IMR-90 (cell line): ENCODE measurements at regions not wholly inside any gene's neighbourhood (a gene's known extent, or its start where the extent isn't known, plus 50 kb on each side); places are given as distances from the start of the nearest gene placed in this dataset.

Source experiments
- ATAC-seq: fragments of 200-7000 bp; cut with Tn5 transposase; 2 replicates; pipeline ENCODE4 v1.9.1; 2020; ENCODE audit warnings: low read depth, mild to moderate bottlenecking, moderate library complexity
- BruUV-seq: library from RNA; stranded (reverse); fragments of 400-500 nt; replicated peaks from 2 replicates; lab custom pipeline; 2021; lab: Mats Ljungman, UMichigan
- CTCF ChIA-PET: fragments of 300-600 bp; formaldehyde crosslinking; extraction: SDS; loops from one replicate; lab custom pipeline; 2021; ENCODE audit warnings: antibody characterized with exemption; lab: Yijun Ruan, JAX
- POLR2A ChIA-PET: fragments of 300-600 bp; sonication (Branson Sonifier 250); formaldehyde crosslinking; loops from one replicate; lab custom pipeline; 2022; ENCODE audit warnings: antibody characterized with exemption; ENCODE audit not compliant: unreplicated experiment; lab: Charles Lee
- DNase-seq: peaks from one replicate; pipeline ENCODE4 v3.0.0; 2013
- H2AFZ ChIP-seq: replicated peaks from 2 replicates; pipeline ENCODE3; 2013; ENCODE audit warnings: low read length, mild to moderate bottlenecking; ENCODE audit not compliant: poor library complexity
- H2AK5ac ChIP-seq: 2 replicates; pipeline ENCODE4 v1.6.1; 2013; ENCODE audit warnings: low read depth, low read length, inconsistent platforms
- H2AK9ac ChIP-seq: replicated peaks from 2 replicates; pipeline ENCODE3; 2013; ENCODE audit warnings: mild to moderate bottlenecking, low read depth, low read length, moderate library complexity; ENCODE audit not compliant: poor library complexity
- H2BK120ac ChIP-seq: 2 replicates; pipeline ENCODE4 v1.6.1; 2013; ENCODE audit warnings: low read depth, low read length, inconsistent platforms
- H2BK15ac ChIP-seq: 3 replicates; pipeline ENCODE4 v1.6.1; 2013; ENCODE audit warnings: low read depth, low read length, inconsistent platforms
- H2BK20ac ChIP-seq: 2 replicates; pipeline ENCODE4 v1.6.1; 2013; ENCODE audit warnings: low read depth, mild to moderate bottlenecking, inconsistent platforms, low read length, moderate library complexity
- H2BK5ac ChIP-seq: 2 replicates; pipeline ENCODE4 v1.6.1; 2013; ENCODE audit warnings: mild to moderate bottlenecking, low read depth, low read length, inconsistent platforms; ENCODE audit not compliant: poor library complexity, severe bottlenecking
- H3K14ac ChIP-seq: replicated peaks from 2 replicates; pipeline ENCODE4 v1.6.1; 2013; ENCODE audit warnings: low read depth, low read length, inconsistent platforms
- H3K18ac ChIP-seq: 2 replicates; pipeline ENCODE4 v1.6.1; 2013; ENCODE audit warnings: low read depth, low read length, control low read depth
- H3K23ac ChIP-seq: 2 replicates; pipeline ENCODE4 v1.6.1; 2013; ENCODE audit warnings: low read depth, low read length, inconsistent platforms
- H3K27ac ChIP-seq: 2 replicates; pipeline ENCODE4 v1.5.1; 2013; ENCODE audit warnings: mild to moderate bottlenecking, control low read depth, low read length; ENCODE audit not compliant: insufficient read depth
- H3K27me3 ChIP-seq: 2 replicates; pipeline ENCODE4 v1.6.1; 2013; ENCODE audit warnings: low read length; ENCODE audit not compliant: control insufficient read depth, insufficient read depth
- H3K36me3 ChIP-seq: 2 replicates; pipeline ENCODE4 v1.6.1; 2013; ENCODE audit warnings: low read length, mixed read lengths; ENCODE audit not compliant: control insufficient read depth, insufficient read depth
- H3K4ac ChIP-seq: 2 replicates; pipeline ENCODE4 v1.6.1; 2013; ENCODE audit warnings: low read depth, low read length, inconsistent platforms
- H3K4me1 ChIP-seq: 2 replicates; pipeline ENCODE4 v1.6.1; 2013; ENCODE audit warnings: low read length, mixed read lengths; ENCODE audit not compliant: control insufficient read depth, insufficient read depth
- H3K4me2 ChIP-seq: 2 replicates; pipeline ENCODE4 v1.6.1; 2013; ENCODE audit warnings: low read depth, mild to moderate bottlenecking, control low read depth, low read length, moderate library complexity
- H3K4me3 ChIP-seq: 2 replicates; pipeline ENCODE4 v1.5.1; 2013; ENCODE audit warnings: low read depth, mild to moderate bottlenecking, control low read depth, low read length, moderate library complexity; ENCODE audit not compliant: insufficient read depth
- H3K56ac ChIP-seq: 2 replicates; pipeline ENCODE4 v1.6.1; 2013; ENCODE audit warnings: low read length, inconsistent platforms; ENCODE audit not compliant: insufficient read depth; ENCODE audit errors: extremely low read depth
- H3K79me1 ChIP-seq, 2 experiments: 2 replicates each; pipeline ENCODE4 v1.6.1; 2013; ENCODE audit warnings: low read length in 2 of 2, inconsistent platforms in 1 of 2, low read depth in 1 of 2
- H3K9ac ChIP-seq: 2 replicates; pipeline ENCODE4 v1.6.1; 2013; ENCODE audit warnings: low read depth, low read length, control low read depth
- H3K9me1 ChIP-seq: 2 replicates; pipeline ENCODE4 v1.6.1; 2013; ENCODE audit warnings: low read length, inconsistent platforms; ENCODE audit not compliant: insufficient read depth
- H3K9me3 ChIP-seq: 2 replicates; pipeline ENCODE4 v1.6.1; 2013; ENCODE audit warnings: low read length; ENCODE audit not compliant: control insufficient read depth, insufficient read depth
- H4K20me1 ChIP-seq: 2 replicates; pipeline ENCODE4 v1.6.1; 2013; ENCODE audit warnings: low read length, inconsistent platforms; ENCODE audit not compliant: insufficient read depth
- H4K5ac ChIP-seq: 2 replicates; pipeline ENCODE4 v1.6.1; 2013; ENCODE audit warnings: mild to moderate bottlenecking, low read depth, low read length, control low read depth
- H4K8ac ChIP-seq, 2 experiments: 2 replicates each; pipeline ENCODE4 v1.6.1; 2013; ENCODE audit warnings: low read depth in 2 of 2, low read length in 2 of 2, control low read depth in 1 of 2, inconsistent platforms in 1 of 2
- H4K91ac ChIP-seq: 2 replicates; pipeline ENCODE4 v1.6.1; 2013; ENCODE audit warnings: low read depth, low read length, inconsistent platforms; ENCODE audit not compliant: insufficient read depth
- CEBPB ChIP-seq: IDR thresholded peaks from 2 replicates; pipeline ENCODE4 v1.6.1; 2012; ENCODE audit warnings: low read depth, low read length, improper control_type of control experiment
- FOS ChIP-seq: fragments of 150-350 bp; IDR thresholded peaks from 2 replicates; pipeline ENCODE4 v1.6.1; 2016; ENCODE audit warnings: low read depth, low read length
- WGBS, 2 experiments: methylation state at CpG; one replicate each; pipeline versions ENCODE4 v1.1.5 to v1.1.7; 2013; ENCODE audit warnings: missing lambda C conversion rate in 2 of 2; ENCODE audit not compliant: insufficient read length in 1 of 2; ENCODE audit errors: extremely low coverage in 2 of 2; 5-methylcytosine and 5-hydroxymethylcytosine counted together
- dilution Hi-C: fragments of 300-500 bp; cut with HindIII; formaldehyde crosslinking; loops from one replicate; pipeline ENCODE4 v1.14.3; 2018; ENCODE audit warnings: low sequenced_read_pairs; ENCODE audit not compliant: unreplicated experiment
- in situ Hi-C: fragments of 300-500 bp; cut with MboI; formaldehyde crosslinking; loops from 3 replicates; pipeline ENCODE4 v1.14.3; 2019; ENCODE audit warnings: low sequenced_read_pairs, inconsistent platforms, mixed read lengths
- intact Hi-C: fragments of 100-400 bp; cut with micrococcal nuclease; formaldehyde crosslinking; loops from 2 replicates; pipeline ENCODE4 v1.10.0; 2022

DNA sequence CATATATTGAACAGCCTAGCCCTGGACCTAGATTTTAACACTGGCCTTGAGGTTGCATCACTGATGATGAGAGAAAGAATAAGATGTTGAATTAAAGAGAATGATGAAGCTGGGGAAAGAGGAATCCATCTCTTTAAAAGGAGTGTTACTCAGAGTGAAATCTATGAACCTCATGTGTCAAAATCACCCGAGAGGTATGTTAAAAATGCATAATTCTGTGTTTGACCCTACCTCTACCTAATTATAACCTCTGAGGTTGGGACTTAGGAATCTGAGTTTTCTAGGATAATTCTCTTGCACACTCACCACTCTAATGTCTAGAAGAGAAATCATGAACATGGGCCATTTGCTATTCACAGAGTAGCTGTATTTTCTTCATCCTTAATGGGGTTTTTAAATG is 479.4 kb downstream of the ENC1 start:
- no peak overlapping the region for H3K56ac ChIP-seq
- DNase-seq = peak; percentile 4
- no peak for ATAC-seq
- no peak overlapping the region for H4K91ac ChIP-seq
- no peak overlapping the region for H3K14ac ChIP-seq
- H3K4ac ChIP-seq = no peak overlapping the region
- H4K5ac ChIP-seq = no peak overlapping the region
- peaks cover 3% of the 10 kb centered on the region; the same call in 1 of the 2 replicates for H3K27me3 ChIP-seq
- no peak overlapping the region for H4K8ac ChIP-seq
- H2BK15ac ChIP-seq = no peak overlapping the region
- H3K4me1 ChIP-seq = no peaks in the 10 kb centered on the region
- H3K4me2 ChIP-seq = no peak overlapping the region
- TF ChIP-seq FOS (no peak), CEBPB (peak; percentile 11; the same call in 1 of the 2 replicates)
- H2AK9ac ChIP-seq = no peak overlapping the region
- no peaks in the 10 kb centered on the region; the same call in 1 of the 2 replicates for H3K9me1 ChIP-seq
- H2AK5ac ChIP-seq = no peak overlapping the region
- intact Hi-C loops = no loop called here
- H2AFZ ChIP-seq = no peak overlapping the region
- H3K4me3 ChIP-seq = no peak overlapping the region
- no CpG with 5 or more reads among the region's 1 CpG for WGBS, 2 experiments
- H2BK20ac ChIP-seq = no peak overlapping the region
- no peak overlapping the region for H3K9ac ChIP-seq
- H2BK5ac ChIP-seq = no peak overlapping the region
- H3K36me3 ChIP-seq = no peaks in the 10 kb centered on the region
- H3K9me3 ChIP-seq = no peaks in the 10 kb centered on the region
- no peak overlapping the region for H2BK120ac ChIP-seq
- H3K23ac ChIP-seq = no peak overlapping the region
- in situ Hi-C loops = no loop called here
- no TSS peak for BruUV-seq
- ChIA-PET POLR2A (no interaction called here), CTCF (no interaction called here)
- H4K20me1 ChIP-seq = no peaks in the 10 kb centered on the region
- H3K18ac ChIP-seq = no peak overlapping the region
- no peaks in the 10 kb centered on the region for H3K79me1 ChIP-seq
- dilution Hi-C loops = no loop called here
- no peak overlapping the region for H3K27ac ChIP-seq
